Upper lobe of left lung (tissue), 4 donors: ENCODE measurements at regions not wholly inside any gene's neighbourhood (a gene's known extent, or its start where the extent isn't known, plus 50 kb on each side); places are given as distances from the start of the nearest gene placed in this dataset.

Source experiments
- POLR2AphosphoS5 ChIP-seq, 2 donors: sonication (generic); formaldehyde crosslinking; IDR thresholded peaks; one replicate each; pipeline ENCODE4 v1.5.1; 2017; ENCODE audit warnings: antibody characterized with exemption in 2 of 2
- TF ChIP-seq, protein P1 (sequence below), 6 experiments: fragments of 450-650 bp in 4 of 6; fragments of 200-600 bp in 2 of 6; sonication (generic) in 2 of 6; IDR thresholded peaks; one replicate each; pipeline ENCODE4 v1.5.1; 2016 to 2019; ENCODE audit warnings: antibody characterized with exemption in 6 of 6

DNA sequence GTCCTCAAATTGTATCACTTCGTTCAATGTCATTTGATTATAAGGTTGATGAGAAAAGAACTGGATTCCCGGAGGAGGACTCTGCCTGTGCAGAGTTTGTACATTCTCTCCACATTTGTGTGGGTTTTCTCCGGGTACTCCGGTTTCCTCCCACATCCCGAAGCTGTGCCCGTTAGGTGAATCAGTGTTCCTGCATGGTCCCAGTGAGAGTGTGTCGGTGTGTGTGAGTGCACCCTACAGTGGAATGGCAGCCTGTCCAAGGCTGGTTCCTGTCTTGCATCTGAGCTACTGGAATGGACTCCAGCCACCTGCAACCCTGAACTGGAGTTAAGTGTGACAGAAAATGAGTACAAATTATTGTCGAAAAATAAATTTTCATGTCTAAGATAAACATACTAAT, 92.2 kb upstream of the KCTD3 start:
- TF ChIP-seq, protein P1, sequence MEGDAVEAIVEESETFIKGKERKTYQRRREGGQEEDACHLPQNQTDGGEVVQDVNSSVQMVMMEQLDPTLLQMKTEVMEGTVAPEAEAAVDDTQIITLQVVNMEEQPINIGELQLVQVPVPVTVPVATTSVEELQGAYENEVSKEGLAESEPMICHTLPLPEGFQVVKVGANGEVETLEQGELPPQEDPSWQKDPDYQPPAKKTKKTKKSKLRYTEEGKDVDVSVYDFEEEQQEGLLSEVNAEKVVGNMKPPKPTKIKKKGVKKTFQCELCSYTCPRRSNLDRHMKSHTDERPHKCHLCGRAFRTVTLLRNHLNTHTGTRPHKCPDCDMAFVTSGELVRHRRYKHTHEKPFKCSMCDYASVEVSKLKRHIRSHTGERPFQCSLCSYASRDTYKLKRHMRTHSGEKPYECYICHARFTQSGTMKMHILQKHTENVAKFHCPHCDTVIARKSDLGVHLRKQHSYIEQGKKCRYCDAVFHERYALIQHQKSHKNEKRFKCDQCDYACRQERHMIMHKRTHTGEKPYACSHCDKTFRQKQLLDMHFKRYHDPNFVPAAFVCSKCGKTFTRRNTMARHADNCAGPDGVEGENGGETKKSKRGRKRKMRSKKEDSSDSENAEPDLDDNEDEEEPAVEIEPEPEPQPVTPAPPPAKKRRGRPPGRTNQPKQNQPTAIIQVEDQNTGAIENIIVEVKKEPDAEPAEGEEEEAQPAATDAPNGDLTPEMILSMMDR (IDR thresholded peaks at IDR 0.05) = no peak
- TF ChIP-seq POLR2AphosphoS5 (IDR thresholded peaks at IDR 0.05) = no peak
